Endodermal cell (in vitro differentiated cells): ENCODE measurements at regions not wholly inside any gene's neighbourhood (a gene's known extent, or its start where the extent isn't known, plus 50 kb on each side); places are given as distances from the start of the nearest gene placed in this dataset.
A peak's percentile ranks its signal among the peaks of the same experiment; 100 is the strongest.

Experiments used
- DNase-seq: peaks from one replicate; pipeline ENCODE4 v3.0.0-alpha.2; 2017
- H3K27ac ChIP-seq: 2 replicates; pipeline ENCODE4 v1.5.1; 2013; ENCODE audit warnings: mild to moderate bottlenecking, low read depth, low read length, moderate library complexity
- H3K27me3 ChIP-seq: 2 replicates; pipeline ENCODE4 v1.6.1; 2013; ENCODE audit warnings: mild to moderate bottlenecking, low read length, moderate library complexity; ENCODE audit not compliant: insufficient read depth, control insufficient read depth, poor library complexity, severe bottlenecking
- H3K36me3 ChIP-seq: 2 replicates; pipeline ENCODE4 v1.7.0; 2013; ENCODE audit warnings: mild to moderate bottlenecking, low read length, moderate library complexity; ENCODE audit not compliant: control insufficient read depth, insufficient read depth
- H3K4me1 ChIP-seq: one replicate; pipeline ENCODE4 v1.7.0; 2013; ENCODE audit warnings: low read length; ENCODE audit not compliant: control insufficient read depth, insufficient read depth
- H3K4me3 ChIP-seq: 2 replicates; pipeline ENCODE4 v1.5.1; 2013; ENCODE audit warnings: mild to moderate bottlenecking, low read length, moderate library complexity
- H3K9ac ChIP-seq: 2 replicates; pipeline ENCODE4 v1.6.1; 2013; ENCODE audit warnings: mild to moderate bottlenecking, low read length, moderate library complexity; ENCODE audit not compliant: poor library complexity, severe bottlenecking; ENCODE audit errors: extremely low read depth
- H3K9me3 ChIP-seq: 2 replicates; pipeline ENCODE4 v1.6.1; 2013; ENCODE audit warnings: mild to moderate bottlenecking, low read length, moderate library complexity; ENCODE audit not compliant: control insufficient read depth
- H3K27ac Mint-ChIP-seq: 2 replicates; pipeline ENCODE4 v1.8.0; 2020; ENCODE audit warnings: mixed read lengths
- H3K27me3 Mint-ChIP-seq: 2 replicates; pipeline ENCODE4 v1.8.0; 2021; ENCODE audit warnings: mild to moderate bottlenecking, mixed read lengths; ENCODE audit not compliant: insufficient read depth
- H3K36me3 Mint-ChIP-seq: 2 replicates; pipeline ENCODE4 v1.8.0; 2020; ENCODE audit warnings: low read depth, mixed read lengths
- H3K4me1 Mint-ChIP-seq: 2 replicates; pipeline ENCODE4 v1.8.0; 2020; ENCODE audit warnings: mixed read lengths
- H3K4me3 Mint-ChIP-seq: 2 replicates; pipeline ENCODE4 v1.8.0; 2020; ENCODE audit warnings: mild to moderate bottlenecking, moderate library complexity, mixed read lengths
- H3K9me3 Mint-ChIP-seq: 2 replicates; pipeline ENCODE4 v1.8.0; 2020; ENCODE audit warnings: mild to moderate bottlenecking, mixed read lengths
- CTCF ChIP-seq: fragments of 200-600 bp; sonication (generic); conservative IDR thresholded peaks from 2 replicates; pipeline ENCODE4 v1.5.0; 2021; ENCODE audit warnings: antibody characterized with exemption, mild to moderate bottlenecking
- WGBS, 2 experiments: methylation state at CpG; one replicate each; pipeline versions ENCODE4 v1.1.5 to v1.1.7; 2013; ENCODE audit warnings: missing lambda C conversion rate in 2 of 2, mixed read lengths in 1 of 2; ENCODE audit not compliant: insufficient coverage in 1 of 2, insufficient read length in 1 of 2; 5-methylcytosine and 5-hydroxymethylcytosine counted together

- Histone ChIP-seq H3K4me1 (no peaks in the 10 kb centered on the region), H3K27ac (no peak overlapping the region), H3K9ac (no peak overlapping the region), H3K4me3 (no peak overlapping the region), H3K36me3 (no peaks in the 10 kb centered on the region), H3K27me3 (no peaks in the 10 kb centered on the region), H3K9me3 (no peaks in the 10 kb centered on the region)
- no peak overlapping the region for H3K27ac Mint-ChIP-seq
- no peak overlapping the region for H3K4me3 Mint-ChIP-seq
- TF ChIP-seq CTCF, result no peak
- no peaks in the 10 kb centered on the region for H3K27me3 Mint-ChIP-seq
- no peaks in the 10 kb centered on the region for H3K9me3 Mint-ChIP-seq
- no peaks in the 10 kb centered on the region for H3K4me1 Mint-ChIP-seq
- no peak for DNase-seq
- 95% methylated on average over 3 of the region's 3 CpGs; no CpG with 5 or more reads in 1 of the 2 experiments for WGBS, 2 experiments
- H3K36me3 Mint-ChIP-seq, result no peaks in the 10 kb centered on the region
Measured at GRCh38 chr3:18888819-18889218, 259.5 kb upstream of the KCNH8 start.

DNA sequence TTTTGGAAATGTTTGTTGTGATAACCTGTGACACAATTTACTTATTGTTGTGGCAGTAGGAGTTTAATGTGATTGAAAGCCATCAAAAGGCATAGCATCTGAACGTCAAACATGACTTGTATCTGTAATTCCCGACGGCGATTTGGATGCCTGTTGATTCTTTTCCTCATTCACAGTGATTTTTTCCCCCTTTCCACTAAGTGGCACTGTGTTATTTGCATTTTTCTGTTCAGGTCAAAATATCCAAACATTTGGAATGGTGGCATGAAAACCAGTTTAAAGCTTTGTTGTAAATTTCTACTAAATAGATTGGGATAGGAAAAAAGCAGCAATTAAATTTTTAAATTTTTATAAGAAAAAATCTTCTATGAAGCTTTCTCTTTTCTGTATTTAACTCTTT is 259.9 kb upstream of the KCNH8 start:
- H3K27ac Mint-ChIP-seq, result no peak overlapping the region
- H3K27me3 ChIP-seq, result no peaks in the 10 kb centered on the region
- TF ChIP-seq CTCF, result peak; percentile 48
- H3K4me3 Mint-ChIP-seq, result no peak overlapping the region
- H3K9me3 ChIP-seq, result no peaks in the 10 kb centered on the region
- no peaks in the 10 kb centered on the region for H3K4me1 ChIP-seq
- 91 to 93% methylated on average over 4 of the region's 4 CpGs for WGBS, 2 experiments
- no peaks in the 10 kb centered on the region for H3K36me3 ChIP-seq
- no peak overlapping the region for H3K27ac ChIP-seq
- DNase-seq, result no peak
- H3K4me1 Mint-ChIP-seq, result no peaks in the 10 kb centered on the region
- H3K9ac ChIP-seq, result no peak overlapping the region
- no peaks in the 10 kb centered on the region for H3K27me3 Mint-ChIP-seq
- no peaks in the 10 kb centered on the region for H3K36me3 Mint-ChIP-seq
- no peaks in the 10 kb centered on the region for H3K9me3 Mint-ChIP-seq
- no peak overlapping the region for H3K4me3 ChIP-seq

GRCh38 chr3:18886331-18886730 is 262.0 kb upstream of the KCNH8 start:
- no peak overlapping the region for H3K4me3 Mint-ChIP-seq
- WGBS, 2 experiments, result 94 to 97% methylated on average over 6 of the region's 6 CpGs
- H3K4me3 ChIP-seq, result no peak overlapping the region

More at GRCh38 chr3:18886331-18886730, 262.0 kb upstream of the KCNH8 start:
- Histone ChIP-seq H3K9ac (no peak overlapping the region), H3K27ac (no peak overlapping the region), H3K9me3 (no peaks in the 10 kb centered on the region), H3K36me3 (no peaks in the 10 kb centered on the region), H3K4me1 (no peaks in the 10 kb centered on the region), H3K27me3 (no peaks in the 10 kb centered on the region)
- Mint-ChIP-seq H3K27ac (no peak overlapping the region), H3K9me3 (no peaks in the 10 kb centered on the region), H3K36me3 (no peaks in the 10 kb centered on the region), H3K27me3 (no peaks in the 10 kb centered on the region), H3K4me1 (no peaks in the 10 kb centered on the region)
- no peak for TF ChIP-seq CTCF
- no peak for DNase-seq
